ENCODE measurements at regions not wholly inside any gene's neighbourhood (a gene's known extent, or its start where the extent isn't known, plus 50 kb on each side); places are given as distances from the start of the nearest gene placed in this dataset.
"Not testable (repeated sequence)": the region's sequence is repeated elsewhere in the genome, so short reads cannot be mapped to it uniquely, and the experiment has no call there.

DNA sequence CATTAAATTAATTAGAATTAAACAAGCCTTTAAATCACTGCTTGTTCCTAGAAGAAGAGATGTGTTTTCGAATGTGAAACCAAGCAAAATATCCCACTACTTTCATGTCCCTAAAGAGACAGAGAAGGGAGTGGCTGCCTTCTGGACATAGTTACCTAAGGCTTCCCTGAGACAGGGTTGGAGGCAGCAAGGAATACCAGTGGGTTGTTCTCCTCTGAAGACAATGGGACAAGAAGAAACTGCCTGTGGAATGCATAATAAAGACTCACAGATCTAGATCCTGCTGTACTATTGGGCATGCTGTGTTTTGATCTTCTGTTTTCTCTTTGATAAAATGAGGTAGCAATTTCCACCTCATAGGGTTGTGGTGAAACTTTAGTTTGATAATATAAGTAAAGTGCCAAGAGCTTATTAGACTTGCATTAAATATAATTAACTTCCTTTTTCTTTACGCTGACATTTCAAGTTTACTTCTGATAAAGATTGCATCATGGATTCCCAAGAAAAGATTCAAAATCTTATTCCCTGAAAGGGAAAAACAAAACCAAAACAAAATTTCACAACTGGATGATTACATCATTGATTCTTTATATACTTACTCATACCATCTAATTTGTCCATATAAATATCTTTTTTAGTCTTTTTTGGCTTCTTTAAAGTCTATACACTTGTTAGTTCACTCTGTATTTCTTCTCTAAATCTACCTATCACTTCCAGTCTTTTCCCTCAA lies 621.3 kb downstream of the ETS1 start:
- no peak for DNase-seq (ENCODE audit: low read depth in 3 of 3)

DNA sequence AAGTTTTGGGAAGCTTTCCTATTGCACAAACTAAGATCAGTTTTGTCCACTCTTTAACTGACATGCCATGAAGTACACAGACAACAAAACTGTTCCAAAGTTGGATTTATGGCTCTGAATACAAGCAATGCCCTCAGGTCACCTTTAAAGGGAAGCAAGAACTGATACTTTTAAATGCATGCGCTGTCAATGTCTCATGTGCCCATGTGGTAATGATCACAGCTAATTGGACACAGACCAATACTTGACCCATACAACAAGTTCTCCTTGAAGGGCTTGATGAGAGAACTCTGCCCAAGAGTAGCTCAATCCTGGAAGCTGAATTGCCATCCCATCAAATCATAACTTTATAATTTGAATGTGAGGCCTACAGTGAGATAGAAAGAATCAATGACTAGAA lies 624.9 kb downstream of the ETS1 start:
- DNase-seq (ENCODE audit: low read depth in 3 of 3): no peak

DNA sequence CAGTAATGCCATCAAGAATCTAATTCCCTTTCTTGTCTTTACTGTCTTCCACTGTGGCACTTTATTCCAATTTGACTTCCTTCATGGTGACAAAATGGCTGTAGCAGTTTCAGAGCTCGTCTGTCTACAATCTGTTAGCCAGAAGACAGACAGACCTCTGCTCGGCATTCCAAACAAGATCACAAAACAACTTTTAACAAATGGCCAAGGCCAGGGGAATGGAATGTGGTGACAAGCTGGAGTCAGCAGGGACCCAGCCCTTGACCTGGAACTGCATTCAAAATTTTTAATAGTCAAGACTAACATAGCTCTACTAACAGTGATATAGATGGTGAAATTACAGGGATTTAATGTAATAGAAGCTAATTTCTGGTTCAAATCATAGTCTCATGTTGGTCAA lies 637.2 kb downstream of the ETS1 start:
- DNase-seq (ENCODE audit: low read depth in 3 of 3): no peak

GRCh38 chr11:127943763-127944162 lies 643.6 kb downstream of the ETS1 start:
- DNase-seq (ENCODE audit: low read depth in 3 of 3): no peak

GRCh38 chr11:127943152-127943551 lies 644.2 kb downstream of the ETS1 start:
- DNase-seq (ENCODE audit: low read depth in 3 of 3): no peak

- not testable (repeated sequence) for DNase-seq (ENCODE audit: low read depth in 3 of 3)
Observed at GRCh38 chr11:127941554-127941953, 645.8 kb downstream of the ETS1 start.

DNA sequence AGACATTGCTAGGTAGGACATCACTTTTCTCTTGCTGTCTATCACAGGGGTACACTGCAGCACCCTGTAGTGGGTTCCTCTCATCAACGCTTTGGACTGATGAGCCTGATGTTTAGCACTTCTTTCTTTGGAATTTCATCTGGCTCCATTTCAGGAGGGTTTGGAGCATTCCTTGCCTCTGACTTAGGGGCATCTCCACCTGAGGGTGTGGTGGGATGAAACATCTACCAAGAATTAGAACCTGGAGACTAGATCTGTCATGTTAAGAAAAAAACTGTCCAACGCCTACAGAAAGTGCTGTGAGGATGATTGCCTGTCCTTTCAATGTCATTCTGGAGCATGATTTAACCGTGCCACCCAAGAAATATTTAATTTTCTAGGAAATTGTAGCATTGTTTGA lies 648.4 kb downstream of the ETS1 start:
- no peak for DNase-seq (ENCODE audit: low read depth in 3 of 3)

DNA sequence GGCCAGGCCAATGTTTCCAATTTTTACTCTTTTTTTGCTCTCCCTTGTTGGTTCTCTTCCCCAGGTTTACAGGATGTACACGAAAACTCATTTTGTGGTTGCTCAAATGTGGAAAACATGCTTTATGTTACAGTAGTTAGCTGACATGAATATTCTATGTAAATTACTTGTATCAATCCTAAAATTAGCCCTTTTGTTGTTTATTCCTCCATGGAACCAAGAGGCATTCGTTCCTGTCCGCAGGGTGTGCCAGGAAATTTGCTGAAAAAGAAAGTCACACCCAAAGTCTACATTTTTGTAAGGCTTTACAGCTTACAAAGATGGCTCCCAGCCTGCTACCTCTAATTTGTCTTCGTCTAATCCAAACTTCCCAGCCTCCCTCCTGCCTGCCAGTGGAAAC lies 652.3 kb downstream of the ETS1 start:
- DNase-seq (ENCODE audit: low read depth in 3 of 3): no peak

- not testable (repeated sequence) for DNase-seq (ENCODE audit: low read depth in 3 of 3)
Observed at GRCh38 chr11:127933961-127934360, 653.4 kb downstream of the ETS1 start.

DNA sequence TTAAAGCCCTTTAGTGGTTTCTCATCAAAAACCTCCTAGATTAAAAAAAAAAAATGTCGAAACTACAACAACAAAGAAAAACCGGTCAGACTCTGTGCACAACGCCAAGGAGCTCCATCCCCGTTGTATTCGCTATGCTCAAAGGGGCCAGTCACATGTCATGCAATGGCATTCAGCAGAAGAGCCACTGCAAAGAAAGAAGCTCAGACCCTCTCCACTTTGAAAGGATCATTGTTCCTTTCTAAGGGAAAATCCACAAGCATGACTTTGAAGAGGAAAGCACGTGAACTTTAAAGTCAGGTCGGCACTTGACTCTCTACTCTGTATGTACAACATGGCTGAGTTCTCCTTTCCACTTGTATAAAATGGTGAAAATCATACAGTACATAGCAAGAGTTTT lies 655.6 kb downstream of the ETS1 start:
- DNase-seq (ENCODE audit: low read depth in 3 of 3): no peak

DNA sequence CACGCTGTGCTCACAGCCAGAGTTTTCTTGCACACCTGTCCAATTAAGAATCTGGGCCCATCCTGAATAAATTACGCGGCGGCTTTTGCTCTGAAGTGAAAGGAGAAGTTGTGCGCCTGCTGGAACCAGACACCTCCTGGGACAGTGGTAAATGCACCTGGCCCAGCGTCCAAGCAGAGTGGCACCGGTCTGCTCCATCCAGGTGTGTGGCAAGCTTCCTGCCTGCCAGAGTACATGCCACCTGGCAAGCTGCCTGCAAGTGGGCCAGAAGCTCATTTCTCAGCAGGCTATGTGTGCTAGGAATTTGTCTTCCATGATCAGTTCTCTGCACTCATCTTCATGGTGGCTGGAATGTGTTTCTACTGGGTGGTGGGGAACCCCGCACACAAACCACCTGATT lies 660.6 kb downstream of the ETS1 start:
- DNase-seq (ENCODE audit: low read depth in 3 of 3): no peak

GRCh38 chr11:127925475-127925874 lies 661.9 kb downstream of the ETS1 start:
- DNase-seq (ENCODE audit: low read depth in 3 of 3): no peak

DNA sequence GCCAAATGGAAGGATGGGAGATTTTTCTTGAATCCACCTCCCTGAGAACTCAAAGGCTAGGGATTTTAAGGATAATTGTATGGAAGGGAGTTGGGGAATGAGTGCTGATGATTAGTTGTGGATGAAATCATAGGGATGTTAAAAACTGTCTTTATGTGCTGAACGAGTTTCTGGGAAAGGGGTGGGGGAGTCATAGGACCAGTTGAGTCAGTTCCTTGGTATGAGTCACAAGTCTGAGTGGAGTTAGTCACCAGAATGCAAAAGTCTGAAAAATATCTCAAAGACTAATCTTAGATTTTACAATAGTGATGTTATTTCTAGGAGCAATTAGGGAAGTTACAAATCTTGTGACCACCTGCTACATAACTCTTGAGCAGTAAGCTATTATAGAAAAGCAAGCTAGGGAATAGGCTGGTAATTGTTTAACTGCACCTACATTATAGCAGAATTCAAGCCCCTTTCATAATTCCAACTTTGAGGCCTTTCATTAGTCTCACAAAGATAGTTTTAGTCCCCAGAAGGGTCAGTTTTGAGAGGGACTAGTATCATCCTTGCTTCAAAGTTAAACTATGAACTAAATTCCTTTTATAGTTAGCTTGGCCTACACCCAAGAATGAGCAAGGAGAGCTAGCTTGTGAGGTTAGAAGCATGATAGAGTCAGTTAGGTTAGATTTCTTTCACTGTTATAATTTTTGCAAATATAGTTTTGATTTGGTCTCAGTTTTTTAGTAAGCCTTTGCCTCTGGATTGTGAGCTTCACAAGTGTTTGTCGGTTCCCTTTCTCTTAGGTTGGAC lies 668.0 kb downstream of the ETS1 start:
- DNase-seq (ENCODE audit: low read depth in 3 of 3): no peak

- no peak for DNase-seq (ENCODE audit: low read depth in 3 of 3)
Observed at GRCh38 chr11:127902382-127902781, 685.0 kb downstream of the ETS1 start.

DNA sequence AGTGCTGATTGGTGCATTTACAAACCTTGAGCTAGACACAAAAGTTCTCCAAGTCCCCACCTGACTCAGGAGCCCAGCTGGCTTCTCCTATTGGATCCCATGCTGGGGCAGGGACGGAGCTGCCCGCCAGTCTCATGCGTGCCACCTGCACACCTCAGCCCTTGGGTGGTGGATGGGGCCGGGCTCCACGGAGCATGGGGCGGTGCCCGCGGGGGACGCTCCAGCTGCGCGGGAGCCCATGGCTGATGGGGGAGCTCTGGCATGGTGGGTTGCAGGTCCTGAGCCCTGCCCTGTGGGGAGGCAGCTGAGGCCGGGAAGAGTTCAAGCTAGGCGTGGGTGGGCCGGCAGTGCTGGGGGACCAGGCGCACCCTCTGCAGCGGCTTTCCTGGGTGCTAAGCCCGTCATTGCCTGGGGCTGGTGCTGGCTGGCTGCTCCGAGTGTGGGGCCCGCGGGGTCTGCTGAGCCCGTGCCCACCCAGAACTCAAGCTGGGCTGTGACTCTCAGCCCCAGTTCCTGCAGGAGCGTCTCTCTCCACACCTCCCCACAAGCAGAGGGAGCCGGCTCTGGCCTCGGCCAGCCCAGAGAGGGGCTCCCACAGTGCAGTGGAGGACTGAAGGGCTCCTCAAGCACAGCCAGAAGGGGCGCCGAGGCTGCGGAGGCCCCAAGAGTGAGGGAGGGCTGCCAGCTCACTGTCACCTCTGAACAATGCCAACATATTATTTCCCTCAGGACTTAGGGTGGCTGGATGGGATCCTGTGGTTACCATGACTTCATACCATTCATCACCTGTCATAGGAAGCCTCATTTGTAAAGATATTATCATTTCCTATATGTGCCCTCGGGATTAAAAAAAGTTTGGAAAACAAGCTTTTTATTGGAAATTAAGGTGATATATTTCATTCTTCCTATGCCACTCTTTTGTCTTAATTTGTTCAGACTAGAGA lies 688.7 kb downstream of the ETS1 start:
- no peak for DNase-seq (ENCODE audit: low read depth in 3 of 3)

GRCh38 chr11:127895776-127896175 lies 691.6 kb downstream of the ETS1 start:
- DNase-seq (ENCODE audit: low read depth in 3 of 3): no peak

- DNase-seq (ENCODE audit: low read depth in 3 of 3): no peak
Observed at GRCh38 chr11:127894316-127894715, 693.0 kb downstream of the ETS1 start.

DNA sequence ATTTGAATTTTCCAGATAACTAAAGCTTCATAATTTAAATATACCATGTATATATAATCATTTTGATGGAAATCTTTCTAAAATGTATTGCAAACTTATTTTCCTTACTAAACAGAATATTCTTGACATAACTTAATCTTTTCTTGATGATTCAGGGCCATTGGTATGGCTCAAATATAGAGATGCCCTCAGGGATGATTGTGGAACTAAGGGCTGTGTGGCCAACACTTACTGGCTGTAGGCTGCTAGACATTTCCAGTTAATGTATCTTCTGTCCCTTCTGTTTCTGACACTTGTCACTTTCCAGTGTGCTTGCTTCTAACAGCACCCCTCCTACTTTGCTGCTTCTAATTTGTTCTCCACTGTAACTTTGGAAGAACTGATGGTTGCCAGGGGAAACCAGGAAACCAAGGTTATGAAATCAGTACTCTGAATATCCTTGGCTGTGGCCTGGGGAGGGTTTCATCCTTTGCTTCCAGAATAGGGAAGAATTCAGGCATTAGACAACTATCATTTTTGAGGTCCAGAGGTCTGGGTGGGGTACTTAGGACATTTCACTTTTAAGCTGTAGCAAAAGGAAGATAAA lies 697.2 kb downstream of the ETS1 start:
- no peak for DNase-seq (ENCODE audit: low read depth in 3 of 3)

GRCh38 chr11:127888386-127888785 lies 699.0 kb downstream of the ETS1 start:
- no peak for DNase-seq (ENCODE audit: low read depth in 3 of 3)

DNA sequence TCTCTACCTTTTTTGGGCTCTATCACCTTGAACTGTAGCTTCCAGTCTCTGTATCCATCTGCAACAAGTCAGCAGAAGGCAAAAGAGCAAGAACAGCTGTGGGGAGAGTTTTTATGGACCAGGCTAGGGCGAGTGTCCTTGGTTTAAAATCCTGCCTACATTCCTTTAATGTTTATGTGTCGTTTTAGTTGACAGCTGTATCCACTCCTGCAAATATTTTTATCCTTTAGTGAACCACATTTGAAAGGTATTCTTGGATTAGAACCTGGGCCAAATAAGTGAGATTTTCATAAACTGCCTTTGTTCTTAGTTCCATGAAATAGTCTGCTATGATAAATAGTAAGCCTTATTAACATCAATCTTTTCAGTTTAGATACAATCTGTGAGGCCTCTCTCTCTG lies 712.2 kb downstream of the ETS1 start:
- DNase-seq (ENCODE audit: low read depth in 3 of 3): no peak

GRCh38 chr11:127873478-127873877 lies 713.9 kb downstream of the ETS1 start:
- DNase-seq (ENCODE audit: low read depth in 3 of 3): no peak

DNA sequence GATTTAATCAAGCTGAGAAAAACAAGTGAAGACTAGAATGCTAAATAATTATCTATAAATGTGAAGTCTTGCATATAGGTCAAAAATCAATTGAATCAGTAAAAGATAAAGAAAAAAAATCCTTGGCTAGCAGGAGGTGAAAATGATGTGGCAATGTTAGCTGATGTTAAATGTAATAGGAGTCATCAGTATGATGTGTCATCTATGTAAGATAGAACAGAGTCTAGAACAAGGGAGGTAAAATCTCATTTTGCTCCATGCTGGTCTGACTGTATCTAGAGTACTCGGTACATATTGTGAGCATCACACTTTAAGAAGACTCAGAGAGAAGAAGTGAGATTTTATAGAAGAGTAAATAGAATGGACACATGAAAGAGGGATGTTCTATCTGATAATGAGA lies 721.2 kb downstream of the ETS1 start:
- no peak for DNase-seq (ENCODE audit: low read depth in 3 of 3)
